Colonic mucosa (tissue), 4 donors: ENCODE measurements at regions not wholly inside any gene's neighbourhood (a gene's known extent, or its start where the extent isn't known, plus 50 kb on each side); places are given as distances from the start of the nearest gene placed in this dataset.

Source experiments
- DNase-seq: peaks from one replicate; pipeline ENCODE4 v3.0.0-alpha.2; 2020
- H3K27ac ChIP-seq: fragments of 200-600 bp; one replicate; pipeline ENCODE4 v1.8.0; 2021
- H3K27me3 ChIP-seq: fragments of 200-600 bp; one replicate; pipeline ENCODE4 v1.8.0; 2021
- H3K36me3 ChIP-seq: fragments of 200-600 bp; one replicate; pipeline ENCODE4 v1.8.0; 2021
- H3K4me1 ChIP-seq: fragments of 200-600 bp; one replicate; pipeline ENCODE4 v1.8.0; 2021; ENCODE audit warnings: mild to moderate bottlenecking
- H3K4me3 ChIP-seq: fragments of 200-600 bp; one replicate; pipeline ENCODE4 v1.8.0; 2021
- H3K9ac ChIP-seq, 2 donors: one replicate each; pipeline ENCODE4 v1.7.0; 2013; ENCODE audit warnings: control low read depth in 2 of 2, low read depth in 2 of 2, low read length in 2 of 2
- H3K9me3 ChIP-seq: fragments of 200-600 bp; one replicate; pipeline ENCODE4 v1.8.0; 2021
- CTCF ChIP-seq: fragments of 200-600 bp; IDR thresholded peaks from one replicate; pipeline ENCODE4 v1.8.0; 2022; ENCODE audit warnings: antibody characterized with exemption, mild to moderate bottlenecking
- intact Hi-C: fragments of 100-400 bp; cut with DNase I; formaldehyde crosslinking; loops from one replicate; pipeline ENCODE4 v1.14.1; 2022
- donor health status: healthy.
- donor health status: DM: no; HTN: no; CAD: no.
- donor health status: DM: no; HTN: no; CAD: no.

DNA sequence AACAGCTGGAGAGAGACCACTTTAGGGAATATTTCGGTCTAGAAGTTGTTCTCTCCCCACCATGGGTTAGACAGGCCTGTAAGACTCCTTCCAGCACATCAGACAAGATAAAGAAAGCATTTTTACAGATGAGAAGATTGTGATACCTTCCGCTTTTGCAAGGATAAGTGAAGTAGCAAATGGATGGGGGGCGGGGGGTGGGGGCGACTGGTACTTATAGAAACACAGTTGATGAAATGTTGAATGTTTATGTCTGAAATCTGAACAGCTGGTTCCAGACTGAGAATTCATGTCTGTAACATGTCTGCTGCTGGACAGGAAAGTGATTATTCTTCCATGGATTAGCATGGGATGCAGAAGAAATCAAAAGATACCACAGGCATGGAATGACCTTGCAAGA, 90.5 kb upstream of the FN1 start:
- no peak for DNase-seq
- intact Hi-C loops, result no loop called here

DNA sequence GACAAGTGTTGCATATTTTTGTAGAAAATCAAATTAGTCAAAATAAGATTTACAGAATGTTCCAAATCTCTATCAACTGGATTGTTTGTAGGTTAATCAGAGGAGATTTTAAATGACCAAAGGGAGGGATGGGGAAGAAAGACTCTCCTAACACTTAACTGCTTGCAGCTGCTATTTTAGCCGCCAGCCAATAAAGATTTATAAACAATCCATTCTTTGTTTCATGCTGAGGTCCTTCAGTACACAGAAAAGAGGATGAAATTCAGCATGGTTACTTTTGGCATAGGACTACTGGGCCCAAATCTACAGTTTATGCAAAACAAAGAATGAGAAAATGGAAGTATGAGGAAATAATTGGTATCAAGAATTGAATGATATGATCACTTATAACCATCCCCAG, 86.4 kb upstream of the FN1 start:
- intact Hi-C loops, result no loop called here
- H3K27me3 ChIP-seq, result no peaks in the 10 kb centered on the region
- H3K27ac ChIP-seq, result no peak overlapping the region
- no peaks in the 10 kb centered on the region for H3K4me1 ChIP-seq
- H3K9me3 ChIP-seq, result no peaks in the 10 kb centered on the region
- H3K9ac ChIP-seq, result no peak overlapping the region
- no peaks in the 10 kb centered on the region for H3K36me3 ChIP-seq
- no peak for TF ChIP-seq CTCF
- DNase-seq, result no peak
- H3K4me3 ChIP-seq, result no peak overlapping the region

More for the DNA sequence above, 90.5 kb upstream of the FN1 start:
- no peak overlapping the region for H3K9ac ChIP-seq
- no peak for TF ChIP-seq CTCF
- no peak overlapping the region for H3K4me3 ChIP-seq
- no peaks in the 10 kb centered on the region for H3K27me3 ChIP-seq
- H3K27ac ChIP-seq, result no peak overlapping the region
- no peaks in the 10 kb centered on the region for H3K9me3 ChIP-seq
- H3K4me1 ChIP-seq, result no peaks in the 10 kb centered on the region
- no peaks in the 10 kb centered on the region for H3K36me3 ChIP-seq

GRCh38 chr2:215521031-215521430, 85.2 kb upstream of the FN1 start:
- Histone ChIP-seq H3K36me3 (no peaks in the 10 kb centered on the region), H3K27me3 (no peaks in the 10 kb centered on the region), H3K9me3 (no peaks in the 10 kb centered on the region), H3K4me1 (no peaks in the 10 kb centered on the region), H3K27ac (no peak overlapping the region), H3K9ac (no peak overlapping the region), H3K4me3 (no peak overlapping the region)
- intact Hi-C loops, result no loop called here
- TF ChIP-seq CTCF, result no peak
- no peak for DNase-seq

- intact Hi-C loops, result no loop called here
- Histone ChIP-seq H3K27me3 (no peaks in the 10 kb centered on the region), H3K36me3 (no peaks in the 10 kb centered on the region), H3K9me3 (no peaks in the 10 kb centered on the region), H3K4me1 (no peaks in the 10 kb centered on the region), H3K9ac (no peak overlapping the region), H3K27ac (no peak overlapping the region), H3K4me3 (no peak overlapping the region)
- no peak for DNase-seq
- TF ChIP-seq CTCF, result no peak
Measured at GRCh38 chr2:215517391-215517790, 81.5 kb upstream of the FN1 start.

DNA sequence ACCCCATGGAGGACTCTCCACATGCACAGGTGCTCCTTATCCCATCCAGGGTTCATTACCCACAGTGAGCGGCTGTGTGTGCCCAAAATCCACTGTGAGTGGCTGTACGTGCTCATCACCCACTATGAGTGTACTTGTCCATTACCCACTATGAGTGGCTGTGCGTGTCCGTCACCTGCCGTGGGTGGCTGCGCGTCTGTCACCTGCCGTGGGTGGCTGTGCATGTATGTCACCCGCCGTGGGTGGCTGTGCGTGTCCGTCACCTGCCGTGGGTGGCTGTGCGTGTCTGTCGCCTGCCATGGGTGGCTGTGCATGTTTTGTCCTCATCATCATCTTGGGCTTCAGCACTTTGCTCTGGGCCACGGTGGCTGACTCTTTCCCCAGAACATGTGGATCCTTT, 78.6 kb upstream of the FN1 start:
- no peak overlapping the region for H3K4me3 ChIP-seq
- no peak overlapping the region for H3K9ac ChIP-seq
- H3K36me3 ChIP-seq, result no peaks in the 10 kb centered on the region
- intact Hi-C loops, result no loop called here
- TF ChIP-seq CTCF, result no peak
- no peaks in the 10 kb centered on the region for H3K27me3 ChIP-seq
- DNase-seq, result no peak
- no peaks in the 10 kb centered on the region for H3K9me3 ChIP-seq
- H3K4me1 ChIP-seq, result no peaks in the 10 kb centered on the region
- no peak overlapping the region for H3K27ac ChIP-seq
